ENCODE measurements at regions not wholly inside any gene's neighbourhood (a gene's known extent, or its start where the extent isn't known, plus 50 kb on each side); places are given as distances from the start of the nearest gene placed in this dataset.

GRCh38 chr9:108290839-108291585 lies 564.8 kb downstream of the ACTL7B start:
- H3K27ac ChIP-seq: peak overlapping the region; percentile 22; the same call in 1 of the 2 replicates
- TF ChIP-seq CTCF (IDR thresholded peaks at IDR 0.05): no peak
- no peak for TF ChIP-seq ZFX (IDR thresholded peaks at IDR 0.05; ENCODE audit: borderline replicate concordance)

- no peak for TF ChIP-seq ZFX (IDR thresholded peaks at IDR 0.05; ENCODE audit: borderline replicate concordance)
- no peak for TF ChIP-seq CTCF (IDR thresholded peaks at IDR 0.05)
- no peak overlapping the region for H3K27ac ChIP-seq
Measured at GRCh38 chr9:108286638-108287206, 569.1 kb downstream of the ACTL7B start.

- TF ChIP-seq ZFX (IDR thresholded peaks at IDR 0.05; ENCODE audit: borderline replicate concordance) (no peak), CTCF (IDR thresholded peaks at IDR 0.05) (no peak)
- H3K27ac ChIP-seq: no peak overlapping the region
Measured at GRCh38 chr9:108283696-108284095, 572.1 kb downstream of the ACTL7B start.

- H3K27ac ChIP-seq: no peak overlapping the region
- TF ChIP-seq CTCF (IDR thresholded peaks at IDR 0.05) (peak; percentile 48), ZFX (IDR thresholded peaks at IDR 0.05; ENCODE audit: borderline replicate concordance) (no peak)
Measured at GRCh38 chr9:108282872-108283271, 572.9 kb downstream of the ACTL7B start.

GRCh38 chr9:108281696-108282095 lies 574.1 kb downstream of the ACTL7B start:
- TF ChIP-seq ZFX (IDR thresholded peaks at IDR 0.05; ENCODE audit: borderline replicate concordance) (no peak), CTCF (IDR thresholded peaks at IDR 0.05) (no peak)

GRCh38 chr9:108278341-108278740 lies 577.4 kb downstream of the ACTL7B start:
- peak overlapping the region; percentile 51 for H3K27ac ChIP-seq
- TF ChIP-seq ZFX (IDR thresholded peaks at IDR 0.05; ENCODE audit: borderline replicate concordance) (no peak), CTCF (IDR thresholded peaks at IDR 0.05) (no peak)

More at GRCh38 chr9:108281696-108282095, 574.1 kb downstream of the ACTL7B start:
- H3K27ac ChIP-seq: no peak overlapping the region

GRCh38 chr9:108277216-108277615 lies 578.6 kb downstream of the ACTL7B start:
- peak overlapping the region; percentile 51 for H3K27ac ChIP-seq

More at GRCh38 chr9:108277216-108277615, 578.6 kb downstream of the ACTL7B start:
- TF ChIP-seq ZFX (IDR thresholded peaks at IDR 0.05; ENCODE audit: borderline replicate concordance) (no peak), CTCF (IDR thresholded peaks at IDR 0.05) (no peak)

Data from 22Rv1 (cell line).